H1 (cell line): ENCODE measurements at regions not wholly inside any gene's neighbourhood (a gene's known extent, or its start where the extent isn't known, plus 50 kb on each side); places are given as distances from the start of the nearest gene placed in this dataset.

Source experiments
- CTCF ChIA-PET: fragments of 300-600 bp; sonication (Branson Sonifier 250); formaldehyde crosslinking; loops from one replicate; lab custom pipeline; 2021; ENCODE audit not compliant: partially characterized antibody; lab: Charles Lee
- POLR2A ChIA-PET: fragments of 300-600 bp; sonication (Branson Sonifier 250); formaldehyde crosslinking; loops from one replicate; lab custom pipeline; 2021; ENCODE audit warnings: inconsistent platforms; ENCODE audit not compliant: partially characterized antibody; lab: Charles Lee
- DNase-seq, 2 experiments: peaks; one replicate each; pipeline versions ENCODE4 v3.0.0 to v3.0.0-alpha.2; 2010 to 2022; ENCODE audit warnings: low spot score in 2 of 2, low read depth in 1 of 2, mixed read lengths in 1 of 2
- FAIRE-seq: peaks from 2 replicates; lab custom pipeline; 2011; peaks lifted over from hg19 to GRCh38; lab: Jason Lieb, UNC
- H2AFZ ChIP-seq: 2 replicates; pipeline ENCODE4 v1.8.1; 2012; ENCODE audit warnings: low read length, inconsistent platforms
- H2AK5ac ChIP-seq: 2 replicates; pipeline ENCODE4 v1.6.1; 2013; ENCODE audit warnings: low read depth, low read length
- H2BK120ac ChIP-seq: replicated peaks from 2 replicates; pipeline ENCODE3; 2013; ENCODE audit warnings: low read depth, low read length, inconsistent platforms
- H2BK12ac ChIP-seq: 2 replicates; pipeline ENCODE4 v1.6.1; 2013; ENCODE audit warnings: low read depth, low read length
- H2BK15ac ChIP-seq: 2 replicates; pipeline ENCODE4 v1.6.1; 2013; ENCODE audit warnings: low read length
- H2BK20ac ChIP-seq: 2 replicates; pipeline ENCODE4 v1.6.1; 2013; ENCODE audit warnings: low read length
- H2BK5ac ChIP-seq: 2 replicates; pipeline ENCODE4 v1.6.1; 2013; ENCODE audit warnings: low read depth, low read length
- H3K14ac ChIP-seq: 2 replicates; pipeline ENCODE4 v1.6.1; 2013; ENCODE audit warnings: inconsistent platforms; ENCODE audit not compliant: insufficient read length
- H3K18ac ChIP-seq: 2 replicates; pipeline ENCODE4 v1.6.1; 2013; ENCODE audit warnings: low read length; ENCODE audit errors: extremely low read depth
- H3K23ac ChIP-seq: 2 replicates; pipeline ENCODE4 v1.6.1; 2013; ENCODE audit warnings: inconsistent platforms; ENCODE audit not compliant: insufficient read length
- H3K23me2 ChIP-seq: 2 replicates; pipeline ENCODE4 v1.6.1; 2013; ENCODE audit warnings: low read depth, low read length
- H3K27ac ChIP-seq: 2 replicates; pipeline ENCODE4 v1.6.1; 2011; ENCODE audit warnings: low read depth, low read length, inconsistent platforms
- H3K27me3 ChIP-seq, 4 experiments: replicated peaks in 1 of 4; 1 replicate in 1 of 4; 2 replicates in 3 of 4; pipeline versions ENCODE4 v1.6.1 to v1.8.1; 2011 to 2013; ENCODE audit warnings: low read length in 3 of 4, mild to moderate bottlenecking in 3 of 4, inconsistent platforms in 2 of 4, mixed read lengths in 2 of 4, moderate library complexity in 1 of 4; ENCODE audit not compliant: control insufficient read depth in 3 of 4, insufficient read depth in 3 of 4; ENCODE audit errors: extremely low read depth in 1 of 4
- H3K36me3 ChIP-seq, 4 experiments: 2 replicates each; pipeline versions ENCODE4 v1.6.1 to v1.8.1; 2011 to 2013; ENCODE audit warnings: mild to moderate bottlenecking in 4 of 4, low read length in 3 of 4, moderate library complexity in 2 of 4, control low read depth in 1 of 4, inconsistent platforms in 1 of 4; ENCODE audit not compliant: insufficient read depth in 4 of 4, control insufficient read depth in 2 of 4
- H3K4ac ChIP-seq: replicated peaks from 2 replicates; pipeline ENCODE3; 2013; ENCODE audit warnings: low read length, low read depth, mixed read lengths, inconsistent platforms; ENCODE audit not compliant: insufficient read length
- H3K4me1 ChIP-seq, 4 experiments: replicated peaks in 1 of 4; 1 replicate in 1 of 4; 2 replicates in 3 of 4; pipeline versions ENCODE4 v1.6.1 to v1.8.1; 2011 to 2013; ENCODE audit warnings: low read length in 3 of 4, inconsistent platforms in 2 of 4, mixed read lengths in 1 of 4; ENCODE audit not compliant: insufficient read depth in 4 of 4, control insufficient read depth in 3 of 4
- H3K4me2 ChIP-seq, 2 experiments: 2 replicates each; pipeline versions ENCODE4 v1.6.1 to v1.8.1; 2011 to 2013; ENCODE audit warnings: low read depth in 2 of 2, low read length in 2 of 2, control low read depth in 1 of 2, inconsistent platforms in 1 of 2, mild to moderate bottlenecking in 1 of 2; ENCODE audit not compliant: insufficient read depth in 1 of 2
- H3K4me3 ChIP-seq, 4 experiments: fragments of 200-600, 300-600 bp in 1 of 4; sonication (generic), shearing (Covaris generic), sonication (Bioruptor Twin) in 1 of 4; 2 replicates each; pipeline versions ENCODE4 v1.5.1 to v1.8.1; 2011 to 2016; ENCODE audit warnings: low read length in 4 of 4, low read depth in 3 of 4, control low read depth in 2 of 4, inconsistent platforms in 2 of 4, mild to moderate bottlenecking in 2 of 4, mixed read lengths in 1 of 4, moderate library complexity in 1 of 4; ENCODE audit not compliant: insufficient read depth in 2 of 4; ENCODE audit errors: extremely low read depth in 1 of 4
- H3K56ac ChIP-seq: replicated peaks from 2 replicates; pipeline ENCODE3; 2013; ENCODE audit warnings: low read depth, mild to moderate bottlenecking, mixed read lengths, low read length, inconsistent platforms; ENCODE audit not compliant: insufficient read length
- H3K79me1 ChIP-seq: 2 replicates; pipeline ENCODE4 v1.6.1; 2013; ENCODE audit warnings: low read depth, low read length, control low read depth
- H3K79me2 ChIP-seq, 2 experiments: 2 replicates each; pipeline versions ENCODE4 v1.6.1 to v1.8.1; 2012 to 2013; ENCODE audit warnings: low read length in 2 of 2, mild to moderate bottlenecking in 2 of 2, inconsistent platforms in 1 of 2; ENCODE audit not compliant: insufficient read depth in 2 of 2, control insufficient read depth in 1 of 2
- H3K9ac ChIP-seq, 4 experiments: replicated peaks in 1 of 4; 1 replicate in 1 of 4; 2 replicates in 3 of 4; pipeline versions ENCODE4 v1.6.1 to v1.8.1; 2011 to 2013; ENCODE audit warnings: low read depth in 3 of 4, low read length in 3 of 4, control low read depth in 2 of 4, mild to moderate bottlenecking in 2 of 4, moderate library complexity in 2 of 4, inconsistent platforms in 1 of 4; ENCODE audit errors: extremely low read depth in 1 of 4
- H3K9me3 ChIP-seq, 2 experiments: 2 replicates each; pipeline versions ENCODE4 v1.6.1 to v1.8.1; 2012 to 2013; ENCODE audit warnings: mild to moderate bottlenecking in 2 of 2, moderate library complexity in 2 of 2, control low read depth in 1 of 2, inconsistent platforms in 1 of 2, low read depth in 1 of 2, low read length in 1 of 2, mixed read lengths in 1 of 2; ENCODE audit not compliant: insufficient read depth in 2 of 2
- H4K20me1 ChIP-seq, 2 experiments: replicated peaks in 1 of 2; 2 replicates each; pipeline versions ENCODE3 to v1.8.1; 2011 to 2013; ENCODE audit warnings: inconsistent platforms in 2 of 2, low read length in 2 of 2, mild to moderate bottlenecking in 1 of 2; ENCODE audit not compliant: insufficient read depth in 2 of 2, control insufficient read depth in 1 of 2
- H4K5ac ChIP-seq: 2 replicates; pipeline ENCODE4 v1.6.1; 2013; ENCODE audit warnings: low read length, low read depth, mixed read lengths, inconsistent platforms; ENCODE audit not compliant: insufficient read length
- H4K8ac ChIP-seq: 2 replicates; pipeline ENCODE4 v1.8.0; 2013; ENCODE audit warnings: mild to moderate bottlenecking, moderate library complexity, low read length, inconsistent platforms; ENCODE audit not compliant: insufficient read depth; ENCODE audit errors: extremely low read depth
- H4K91ac ChIP-seq: replicated peaks from 2 replicates; pipeline ENCODE3; 2013; ENCODE audit warnings: low read length, mixed read lengths, inconsistent platforms; ENCODE audit not compliant: insufficient read length
- CBX5 ChIP-seq: fragments of 300-800, 300-1000 bp; sonication (generic); IDR thresholded peaks from 2 replicates; pipeline ENCODE4 v1.7.1; 2016; ENCODE audit warnings: antibody characterized with exemption, low read length, low read depth
- GABPA ChIP-seq: IDR thresholded peaks from 2 replicates; pipeline ENCODE4 v1.6.1; 2011; ENCODE audit warnings: mild to moderate bottlenecking, low read length, moderate library complexity, borderline replicate concordance; ENCODE audit not compliant: insufficient read depth
- JUN ChIP-seq: IDR thresholded peaks from 2 replicates; pipeline ENCODE4 v1.6.1; 2011; ENCODE audit warnings: low read depth, mild to moderate bottlenecking, improper control_type of control experiment, low read length
- RBBP5 ChIP-seq: IDR thresholded peaks from 2 replicates; pipeline ENCODE4 v1.7.1; 2012; ENCODE audit warnings: low read depth, mild to moderate bottlenecking, inconsistent platforms, low read length, moderate library complexity, borderline replicate concordance
- SIX5 ChIP-seq: IDR thresholded peaks from 2 replicates; pipeline ENCODE4 v1.6.1; 2011; ENCODE audit warnings: mild to moderate bottlenecking, low read depth, low read length
- SP1 ChIP-seq: IDR thresholded peaks from 2 replicates; pipeline ENCODE4 v1.6.1; 2011; ENCODE audit warnings: low read depth, low read length
- SP2 ChIP-seq: IDR thresholded peaks from 2 replicates; pipeline ENCODE4 v1.6.1; 2012; ENCODE audit warnings: mild to moderate bottlenecking, low read length, inconsistent platforms
- SUZ12 ChIP-seq: fragments of 200-600 bp; sonication (generic); IDR thresholded peaks from 2 replicates; pipeline ENCODE4 v1.6.1; 2012; ENCODE audit warnings: mild to moderate bottlenecking, inconsistent platforms, low read length, moderate library complexity, mixed read lengths
- TCF12 ChIP-seq: IDR thresholded peaks from 2 replicates; pipeline ENCODE4 v1.6.1; 2011; ENCODE audit warnings: low read depth, mild to moderate bottlenecking, low read length
- WGBS, 2 experiments: shearing (Covaris generic) in 1 of 2; methylation state at CpG; one replicate each; pipeline versions ENCODE4 v1.1.6 to v1.1.7; 2013 to 2015; ENCODE audit warnings: low lambda C conversion rate in 2 of 2, mixed read lengths in 2 of 2, inconsistent platforms in 1 of 2, low coverage in 1 of 2, missing lambda C conversion rate in 1 of 2; ENCODE audit not compliant: insufficient replicate concordance in 2 of 2, insufficient coverage in 1 of 2, insufficient read length in 1 of 2; ENCODE audit errors: extremely low coverage in 1 of 2, missing lambda C conversion rate in 1 of 2; 5-methylcytosine and 5-hydroxymethylcytosine counted together

DNA sequence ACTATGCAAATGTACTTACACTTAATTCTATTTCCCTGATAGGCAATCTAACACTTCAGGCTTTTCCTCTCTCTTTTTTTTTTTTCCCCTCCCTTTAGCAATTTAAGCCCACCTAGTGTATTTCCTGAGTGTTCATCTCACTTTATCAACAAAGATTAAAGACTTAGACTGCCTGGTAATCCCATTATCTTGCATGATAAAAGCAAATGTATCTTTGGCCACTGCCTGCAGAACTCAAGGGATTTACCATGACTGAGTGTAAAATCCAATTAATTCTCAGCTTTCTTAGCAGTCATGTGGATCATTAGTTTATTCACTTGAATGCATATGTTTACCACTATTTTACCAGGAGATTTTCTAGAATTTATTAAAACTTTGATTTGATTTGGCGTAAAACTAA lies 1102.2 kb upstream of the GYPC start:
- H4K5ac ChIP-seq: no peak overlapping the region
- TF ChIP-seq TCF12 (no peak), RBBP5 (no peak), SUZ12 (no peak), GABPA (no peak), CBX5 (no peak), SP2 (no peak), SP1 (no peak), SIX5 (no peak), JUN (no peak)

More for the DNA sequence above, 1102.2 kb upstream of the GYPC start:
- H3K4me1 ChIP-seq: no peaks in the 10 kb centered on the region
- 92% methylated on average over 1 of the region's 1 CpG; no CpG with 5 or more reads in 1 of the 2 experiments for WGBS, 2 experiments
- ChIA-PET CTCF (interaction anchor here (0.7 kb wide), 1 partner anchor 69 kb away, joined by 5 read pairs; no protein-coding TSS in a partner anchor), POLR2A (no interaction called here)
- H3K18ac ChIP-seq: no peak overlapping the region
- no peaks in the 10 kb centered on the region for H3K36me3 ChIP-seq
- no peak overlapping the region for H2AFZ ChIP-seq
- no peak overlapping the region for H3K23ac ChIP-seq
- FAIRE-seq (no peak), DNase-seq (no peak)
- H3K27me3 ChIP-seq: no peaks in the 10 kb centered on the region
- no peak overlapping the region for H2BK20ac ChIP-seq
- no peak overlapping the region for H4K8ac ChIP-seq
- H3K9ac ChIP-seq: no peak overlapping the region
- H3K14ac ChIP-seq: no peak overlapping the region
- no peaks in the 10 kb centered on the region for H3K79me1 ChIP-seq
- H4K91ac ChIP-seq: no peak overlapping the region
- H2AK5ac ChIP-seq: no peak overlapping the region
- H2BK15ac ChIP-seq: no peak overlapping the region
- no peak overlapping the region for H3K4me2 ChIP-seq
- H2BK120ac ChIP-seq: no peak overlapping the region
- no peaks in the 10 kb centered on the region for H4K20me1 ChIP-seq
- no peaks in the 10 kb centered on the region for H3K79me2 ChIP-seq
- H2BK5ac ChIP-seq: no peak overlapping the region
- H2BK12ac ChIP-seq: no peak overlapping the region
- H3K23me2 ChIP-seq: no peaks in the 10 kb centered on the region
- no peak overlapping the region for H3K27ac ChIP-seq
- no peak overlapping the region for H3K4me3 ChIP-seq
- no peak overlapping the region for H3K4ac ChIP-seq
- H3K9me3 ChIP-seq: no peaks in the 10 kb centered on the region
- H3K56ac ChIP-seq: no peak overlapping the region
